GM19395 (cell line): ENCODE measurements at regions not wholly inside any gene's neighbourhood (a gene's known extent, or its start where the extent isn't known, plus 50 kb on each side); places are given as distances from the start of the nearest gene placed in this dataset.
"Not testable (repeated sequence)": the region's sequence is repeated elsewhere in the genome, so short reads cannot be mapped to it uniquely, and the experiment has no call there.

Experiments used
- ATAC-seq: cut with Tn5 transposase; IDR thresholded peaks from one replicate; pipeline ENCODE4 v1.9.1; 2021; ENCODE audit warnings: mild to moderate bottlenecking, moderate library complexity; ENCODE audit not compliant: unreplicated experiment

DNA sequence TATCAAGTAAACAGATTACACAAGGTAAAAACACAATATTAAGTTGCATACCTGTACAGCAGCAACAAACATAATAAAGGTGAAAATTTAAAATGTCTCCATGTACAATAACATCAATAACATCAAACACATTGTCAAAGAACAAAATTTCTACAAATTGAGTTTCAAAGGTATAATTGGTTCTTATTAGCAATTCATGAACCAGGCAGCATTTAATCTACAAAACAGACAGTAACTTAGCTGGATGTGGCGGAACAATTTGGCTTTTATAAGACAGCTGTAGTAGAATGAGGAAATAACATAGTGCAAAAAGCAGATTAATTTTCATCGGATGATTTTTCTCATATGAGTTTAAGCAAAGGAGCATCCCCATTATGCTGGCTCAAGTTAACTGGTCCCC lies 1176.8 kb downstream of the EFNA5 start:
- ATAC-seq: no peak

DNA sequence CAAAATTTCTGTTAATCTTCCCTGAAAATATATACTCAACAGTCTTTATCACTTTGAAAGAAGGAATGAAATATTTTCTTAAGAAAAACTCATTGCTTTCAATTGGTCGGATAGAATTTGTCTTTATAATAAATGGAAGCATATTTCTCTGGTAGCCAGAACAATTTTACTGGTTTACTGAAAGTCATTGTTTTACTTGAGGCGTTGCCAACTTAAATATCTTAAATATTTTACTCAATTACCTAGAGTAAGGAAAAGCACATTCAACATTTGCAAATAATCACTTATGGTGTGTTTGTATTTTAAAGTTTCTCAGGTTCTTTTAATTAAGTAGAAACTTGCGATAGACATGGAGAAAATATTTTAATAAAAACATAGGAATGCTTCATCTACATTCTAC lies 1181.7 kb downstream of the EFNA5 start:
- no peak for ATAC-seq

DNA sequence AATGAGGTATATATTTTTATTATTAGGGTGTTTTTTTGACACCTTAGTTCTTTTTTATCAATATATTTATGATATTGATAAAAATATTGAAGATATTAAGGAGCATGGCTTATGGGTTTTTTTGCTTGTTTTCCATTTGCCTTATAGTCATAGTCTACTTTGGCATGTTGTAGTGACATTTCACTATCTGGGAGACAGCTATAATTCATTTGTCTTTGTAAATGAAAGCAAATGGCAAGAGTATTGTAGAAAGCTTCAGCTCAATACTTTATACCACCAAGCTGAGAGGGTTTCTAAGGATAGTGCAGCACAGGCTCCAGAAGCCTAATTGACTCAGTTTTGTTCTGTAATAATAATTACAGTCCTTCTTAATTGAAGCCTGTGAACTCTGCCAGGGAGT lies 1182.3 kb downstream of the EFNA5 start:
- no peak for ATAC-seq

DNA sequence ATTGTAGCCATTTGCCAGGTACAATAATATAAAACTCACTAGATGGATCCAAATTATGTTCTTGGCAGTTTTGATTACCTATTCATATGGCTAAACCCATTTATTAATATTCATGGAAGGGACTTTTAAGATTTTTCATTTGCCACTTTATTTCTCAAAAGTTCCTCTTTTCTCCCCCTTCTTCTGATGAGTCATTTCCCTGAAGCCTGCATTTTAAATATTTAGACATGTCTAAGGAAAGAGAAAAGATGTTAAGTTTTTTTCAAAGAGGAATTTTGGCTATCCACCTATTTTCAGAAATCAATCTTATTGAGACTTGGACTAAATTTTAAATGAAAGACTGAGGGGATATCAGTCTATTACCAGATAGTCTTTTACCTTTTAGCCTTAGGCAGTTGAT lies 1189.4 kb downstream of the EFNA5 start:
- ATAC-seq: no peak

DNA sequence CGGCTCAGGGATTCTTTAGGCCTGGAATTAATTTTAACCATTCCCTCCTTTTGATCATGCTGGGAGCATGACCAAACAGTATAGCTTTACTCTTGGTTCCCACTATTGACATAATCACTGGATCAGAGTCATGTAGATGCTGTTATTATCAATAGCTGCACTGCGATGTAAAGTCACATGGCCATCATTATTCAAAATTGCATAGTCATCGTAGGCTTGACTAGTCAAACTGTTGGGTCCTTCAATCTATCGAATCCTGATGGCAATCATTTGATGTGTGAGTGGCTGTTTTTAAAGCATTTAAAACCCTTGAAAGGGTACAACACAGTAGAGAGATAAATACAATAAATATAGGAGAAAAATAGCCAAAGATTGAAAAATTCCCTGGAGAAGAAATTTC lies 1194.1 kb downstream of the EFNA5 start:
- ATAC-seq: no peak

DNA sequence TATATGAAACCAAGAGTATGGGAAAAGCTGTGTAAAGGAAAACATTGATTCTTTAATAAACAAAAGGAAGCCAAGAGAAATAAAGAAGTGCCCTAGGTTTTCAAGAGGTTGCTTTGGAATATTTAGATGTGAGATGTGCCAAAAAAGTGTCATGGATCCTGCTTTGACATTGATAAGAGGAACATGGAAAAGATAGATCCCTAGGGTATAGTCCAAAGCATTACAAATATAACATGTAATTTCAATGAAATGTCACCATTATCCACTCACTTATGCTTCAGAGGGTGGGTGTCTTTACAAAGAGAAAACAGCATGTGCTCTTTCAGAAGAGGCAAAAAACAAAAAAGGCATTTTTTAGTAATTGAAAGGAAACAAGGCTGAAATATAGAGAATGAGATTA lies 1196.7 kb downstream of the EFNA5 start:
- no peak for ATAC-seq

DNA sequence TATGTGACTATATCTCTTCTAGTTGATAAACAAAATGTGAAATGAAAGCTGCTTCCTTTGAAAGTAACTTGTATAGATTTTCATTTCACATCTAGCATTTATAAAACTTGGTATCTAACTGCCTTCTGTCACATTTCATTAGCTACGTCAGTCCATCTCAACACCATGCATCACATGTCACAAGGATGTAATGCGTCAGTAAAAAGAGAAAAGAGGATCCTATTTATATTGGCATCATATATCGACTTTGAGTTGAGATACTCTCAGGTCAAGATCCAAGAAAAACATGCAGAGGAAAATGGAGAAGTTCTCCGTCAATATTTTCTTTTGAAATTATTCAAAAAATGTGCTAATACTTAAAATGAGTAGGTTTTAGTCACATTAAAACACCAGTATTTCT lies 1211.2 kb downstream of the EFNA5 start:
- ATAC-seq: no peak

DNA sequence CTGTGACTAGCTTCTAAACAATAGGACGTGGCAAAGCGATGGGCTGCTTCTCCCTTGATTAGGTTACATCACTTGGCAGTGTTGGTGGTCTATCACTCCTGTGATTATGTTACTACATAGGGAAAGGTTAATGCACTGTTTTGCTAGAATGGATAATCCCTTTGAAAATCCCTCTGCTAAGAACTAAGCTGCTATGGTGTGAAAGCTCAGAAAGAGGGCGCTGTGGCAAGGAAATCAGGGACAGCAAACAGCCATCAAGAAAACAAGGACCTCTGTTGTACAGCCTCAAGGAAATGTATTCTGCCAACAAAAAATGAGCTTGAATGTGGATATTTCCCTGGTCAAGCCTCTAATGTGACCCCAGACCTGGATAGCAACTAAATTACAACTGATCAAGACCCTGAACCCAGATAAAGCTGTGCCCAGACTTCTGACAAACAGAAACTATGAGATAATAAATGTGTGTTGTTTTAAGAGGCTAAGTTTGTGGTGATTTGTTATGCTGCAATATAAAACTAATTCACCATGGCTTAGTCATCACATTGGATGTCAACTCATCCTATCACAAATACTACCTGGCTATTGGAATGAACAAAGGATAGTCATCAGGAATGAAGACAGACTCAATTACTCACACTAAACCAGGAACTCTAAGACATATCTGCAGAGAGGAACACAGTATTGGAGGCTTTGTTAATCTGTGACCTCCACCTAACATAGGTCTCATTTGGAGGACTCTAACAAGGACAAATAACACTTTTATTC lies 1215.9 kb downstream of the EFNA5 start:
- ATAC-seq: no peak

DNA sequence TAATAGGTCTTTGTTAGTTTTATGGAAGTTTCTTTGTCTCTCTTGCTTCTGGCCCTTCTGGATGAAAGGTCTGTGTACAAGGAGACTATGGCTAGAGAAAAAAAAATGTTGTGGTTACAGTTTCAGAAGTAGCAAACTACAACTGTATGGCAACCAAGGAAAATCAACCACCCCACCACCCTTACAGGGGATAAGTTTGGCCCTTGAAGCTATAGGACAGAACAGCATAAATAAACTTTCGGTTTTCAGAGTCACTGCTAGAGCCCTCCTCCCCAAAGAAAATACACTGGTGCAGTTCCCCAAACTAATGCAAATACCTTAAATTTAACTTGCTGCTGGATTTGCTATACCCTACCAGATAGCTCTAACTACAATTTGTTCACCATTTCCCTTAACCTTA lies 1216.7 kb downstream of the EFNA5 start:
- ATAC-seq: no peak

DNA sequence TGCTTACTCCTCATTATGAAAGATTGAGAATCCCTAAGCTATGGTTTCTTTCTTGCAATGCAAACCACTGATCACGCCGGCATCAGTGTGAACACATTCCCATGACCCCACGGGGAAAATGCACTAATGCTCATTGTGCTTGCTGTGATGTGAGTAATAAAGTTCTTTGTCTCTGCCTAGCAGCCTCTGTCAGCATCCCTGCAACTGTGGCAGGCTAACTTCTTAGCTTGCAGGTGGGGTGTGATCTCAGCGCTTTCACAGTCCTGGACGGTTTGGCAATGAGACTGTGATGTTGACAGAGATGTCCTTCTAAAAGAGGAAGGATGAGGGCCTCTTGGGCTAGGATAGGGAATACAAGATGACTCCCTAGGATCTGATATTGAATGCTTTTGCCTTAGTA lies 1218.7 kb downstream of the EFNA5 start:
- no peak for ATAC-seq

DNA sequence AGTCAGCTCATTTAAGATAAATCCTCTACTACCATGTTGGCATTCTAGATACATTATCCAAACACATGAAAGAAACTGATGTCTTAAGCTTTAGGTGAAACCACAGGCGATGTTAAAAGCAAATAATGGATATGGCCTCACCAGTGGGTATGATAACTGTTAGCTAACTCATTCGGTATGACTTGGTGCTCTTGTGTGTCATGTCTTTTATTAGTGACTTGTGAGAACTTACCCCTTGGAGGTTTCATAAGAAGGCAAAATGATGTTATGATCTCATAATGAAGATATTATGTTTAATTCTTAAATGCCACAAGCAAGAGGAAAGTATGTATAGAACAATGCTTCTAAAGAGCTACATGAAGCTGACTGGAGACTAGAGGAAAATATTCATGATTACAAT lies 1227.0 kb downstream of the EFNA5 start:
- ATAC-seq: no peak

DNA sequence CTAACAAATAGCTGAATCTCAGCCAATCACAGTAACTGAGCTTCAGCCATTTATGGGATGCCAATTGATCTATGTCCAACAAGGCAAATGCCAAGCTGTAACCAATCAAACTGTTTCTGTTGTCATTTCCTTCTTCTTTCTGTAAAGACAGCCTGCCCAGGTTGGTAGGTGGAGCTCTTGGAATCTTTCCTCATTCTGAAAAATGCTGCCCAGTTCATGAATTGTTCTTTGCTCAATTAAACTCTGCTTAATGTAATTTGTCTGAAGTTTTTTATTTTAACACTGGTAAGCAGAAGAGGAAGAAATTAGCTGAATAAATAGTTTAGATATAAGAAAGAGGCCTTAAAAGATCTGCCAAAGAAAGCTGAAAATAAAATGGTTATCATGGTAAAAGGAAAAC lies 1235.6 kb downstream of the EFNA5 start:
- no peak for ATAC-seq

DNA sequence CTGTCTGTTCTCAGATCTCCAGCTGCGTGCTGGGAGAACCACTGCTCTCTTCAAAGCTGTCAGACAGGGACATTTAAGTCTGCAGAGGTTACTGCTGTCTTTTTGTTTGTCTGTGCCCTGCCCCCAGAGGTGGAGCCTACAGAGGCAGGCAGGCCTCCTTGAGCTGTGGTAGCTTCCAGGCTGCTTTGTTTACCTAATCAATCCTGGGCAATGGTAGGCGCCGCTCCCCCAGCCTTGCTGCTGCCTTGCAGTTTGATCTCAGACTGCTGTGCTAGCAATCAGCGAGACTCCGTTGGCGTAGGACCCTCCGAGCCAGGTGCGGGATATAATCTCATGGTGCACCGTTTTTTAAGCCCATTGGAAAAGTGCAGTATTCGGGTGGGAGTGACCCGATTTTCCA lies 1240.0 kb downstream of the EFNA5 start:
- ATAC-seq: not testable (repeated sequence)

DNA sequence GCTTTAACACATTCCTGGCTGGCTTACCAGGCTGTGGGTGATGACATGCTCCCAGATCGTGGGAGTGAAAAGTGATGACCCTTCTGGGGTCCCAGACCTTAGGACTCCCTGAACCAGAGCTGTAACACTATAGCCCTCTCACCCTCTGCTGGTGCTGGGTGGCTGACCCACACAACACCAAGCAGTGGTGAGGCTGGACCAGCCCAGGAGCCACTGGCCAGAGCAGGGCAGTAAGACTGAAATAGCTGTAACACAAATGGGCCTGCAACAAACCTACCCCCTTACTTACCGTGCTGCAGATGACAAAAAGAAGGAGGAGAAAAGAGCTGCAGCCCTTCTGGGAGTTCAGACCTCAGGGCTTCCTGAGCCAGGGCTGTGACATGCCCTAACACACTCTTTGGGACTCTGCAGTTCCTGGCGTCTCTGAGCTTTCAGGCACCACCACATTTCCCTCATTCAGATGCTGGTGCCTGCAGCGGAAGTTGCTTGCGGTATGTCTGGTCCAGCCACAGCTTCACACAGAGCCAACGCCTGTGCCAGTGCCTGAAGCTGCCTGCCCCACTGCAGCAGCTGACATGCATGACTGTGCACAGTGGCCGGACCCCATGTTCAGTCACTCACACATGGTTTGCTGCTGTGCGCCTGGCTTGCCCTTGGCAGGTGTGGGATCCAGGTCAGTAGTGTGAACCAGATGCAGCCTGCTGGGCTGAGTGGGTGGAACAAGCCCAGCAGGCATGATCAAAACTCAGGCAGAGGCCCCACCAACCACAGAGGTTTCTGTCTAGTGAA lies 1247.4 kb downstream of the EFNA5 start:
- ATAC-seq: no peak

DNA sequence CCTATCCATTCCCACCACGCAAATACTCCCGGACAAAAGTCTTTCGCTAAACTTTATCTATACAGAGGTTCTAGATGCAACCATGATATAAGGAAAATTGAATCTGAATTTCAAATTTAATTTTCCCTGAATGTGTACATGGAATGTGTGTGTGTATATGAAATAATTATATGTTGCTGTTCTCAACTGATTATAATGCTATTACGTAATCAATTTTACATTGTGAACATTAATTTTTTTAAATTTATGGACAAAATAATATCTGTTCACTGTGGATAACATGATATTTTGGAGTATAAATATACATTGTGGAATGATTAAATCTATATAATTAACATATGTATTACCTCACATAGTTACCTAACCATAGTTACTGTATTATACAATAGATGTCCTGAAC lies 1250.6 kb downstream of the EFNA5 start:
- no peak for ATAC-seq

DNA sequence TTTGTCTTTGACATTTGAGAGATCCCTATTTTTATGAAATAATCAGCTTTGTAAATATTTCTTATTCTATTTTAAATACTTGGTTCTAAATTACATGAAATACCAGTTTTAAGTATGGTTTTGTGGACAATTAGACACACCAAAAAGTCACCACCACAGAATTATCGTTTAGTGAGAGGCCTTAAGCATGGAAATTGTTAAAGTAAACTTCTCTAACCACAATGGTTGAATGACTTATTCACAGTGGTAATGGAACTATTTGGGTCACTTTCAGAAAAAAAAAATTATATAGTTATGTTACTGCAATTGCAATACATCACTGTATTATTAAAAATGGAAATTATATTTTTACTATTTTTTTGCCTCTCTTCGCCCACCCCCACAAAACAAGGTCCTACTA lies 1252.5 kb downstream of the EFNA5 start:
- ATAC-seq: no peak

DNA sequence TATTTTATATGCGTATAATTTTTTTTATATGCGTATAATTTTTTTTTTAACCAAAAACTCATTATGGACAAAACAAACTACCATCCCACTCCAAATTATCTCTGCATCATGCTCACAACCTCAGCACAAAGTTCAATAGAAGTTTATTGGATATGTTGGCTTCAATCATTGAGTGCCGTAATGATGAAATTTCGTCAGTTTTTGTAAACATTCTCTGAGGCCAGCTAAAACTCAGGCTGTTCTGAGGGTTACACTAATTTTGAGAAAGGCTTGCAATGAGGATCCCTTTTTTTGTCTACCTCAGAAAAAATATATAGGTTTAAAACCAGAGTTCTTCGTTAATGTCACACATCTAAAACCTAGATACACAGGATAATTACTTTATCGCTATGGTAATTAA lies 1253.2 kb downstream of the EFNA5 start:
- no peak for ATAC-seq

DNA sequence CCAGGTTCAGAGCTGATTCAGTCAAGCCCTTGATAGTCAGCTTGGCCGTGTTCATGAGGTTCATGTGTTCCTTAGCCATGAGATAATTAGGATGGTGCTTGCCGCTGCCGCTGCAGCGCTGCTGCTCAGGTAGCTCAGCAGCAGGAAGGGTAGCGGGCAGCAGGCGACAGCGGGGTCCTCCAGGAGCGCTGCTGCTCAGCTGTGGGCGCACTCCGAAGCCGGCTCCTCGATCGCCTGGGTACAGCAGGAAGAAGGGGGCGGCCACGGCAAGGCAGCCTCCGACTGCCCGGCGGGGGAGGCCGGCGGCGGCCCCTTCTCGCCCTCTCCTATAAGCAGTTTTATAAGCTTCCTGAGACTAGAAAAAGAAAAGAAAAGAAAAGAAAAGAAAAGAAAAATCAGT lies 1253.6 kb downstream of the EFNA5 start:
- no peak for ATAC-seq

DNA sequence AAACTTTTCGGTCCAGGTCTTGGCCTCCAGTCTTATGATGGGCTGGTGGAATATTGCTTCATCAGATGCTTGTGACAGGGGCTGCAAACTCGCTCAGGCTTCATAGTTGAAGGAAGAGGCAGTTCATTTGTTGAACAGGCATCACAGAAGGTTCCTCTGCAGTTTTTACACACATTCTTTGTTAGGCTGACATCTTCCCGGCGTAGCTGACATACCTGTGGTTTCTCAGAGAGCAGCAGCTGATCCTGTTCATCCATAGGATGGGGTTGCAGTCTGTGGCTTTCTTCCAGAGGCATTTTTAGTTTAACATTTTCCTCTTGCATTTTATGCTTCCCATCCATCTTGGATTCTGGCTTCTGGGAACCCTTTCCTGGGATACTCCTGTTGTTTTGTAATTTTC lies 1255.2 kb downstream of the EFNA5 start:
- ATAC-seq: no peak

DNA sequence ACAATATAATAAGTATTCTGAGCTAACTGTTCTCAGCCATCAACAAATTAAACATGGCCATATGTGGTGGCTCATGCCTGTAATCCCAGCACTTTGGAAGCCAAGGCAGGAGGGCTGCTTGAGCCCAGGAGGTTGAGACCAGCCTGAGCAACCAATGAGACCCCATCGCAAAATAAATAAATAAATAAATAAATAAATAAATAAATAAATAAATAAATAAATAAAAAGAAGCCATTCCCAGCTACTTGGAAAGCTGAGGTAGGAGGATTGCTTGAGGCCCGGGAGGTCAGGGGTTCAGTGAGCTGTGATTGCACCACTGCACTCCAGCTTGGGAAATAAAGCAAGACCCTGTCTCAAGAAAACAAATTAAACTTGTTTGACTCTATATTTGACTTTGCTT lies 1256.4 kb downstream of the EFNA5 start:
- no peak for ATAC-seq

DNA sequence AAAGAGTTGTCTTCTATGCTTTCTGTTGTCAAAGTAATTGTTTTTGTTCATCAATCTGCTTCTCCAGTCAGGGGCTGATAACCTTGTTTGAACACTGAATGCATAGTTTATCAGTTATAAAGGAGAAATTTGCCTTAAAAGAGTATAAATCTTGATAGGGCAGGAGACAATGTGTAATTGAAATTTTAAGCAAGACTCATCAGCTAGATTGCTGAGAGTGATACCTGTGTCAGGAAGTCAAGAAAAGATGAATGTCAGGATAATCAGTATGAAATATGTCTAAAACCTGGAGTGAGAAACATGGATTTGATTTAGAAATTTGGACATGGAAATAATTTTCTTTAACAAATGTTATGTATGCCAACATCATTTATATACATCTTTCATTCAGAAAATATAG lies 1258.1 kb downstream of the EFNA5 start:
- no peak for ATAC-seq

DNA sequence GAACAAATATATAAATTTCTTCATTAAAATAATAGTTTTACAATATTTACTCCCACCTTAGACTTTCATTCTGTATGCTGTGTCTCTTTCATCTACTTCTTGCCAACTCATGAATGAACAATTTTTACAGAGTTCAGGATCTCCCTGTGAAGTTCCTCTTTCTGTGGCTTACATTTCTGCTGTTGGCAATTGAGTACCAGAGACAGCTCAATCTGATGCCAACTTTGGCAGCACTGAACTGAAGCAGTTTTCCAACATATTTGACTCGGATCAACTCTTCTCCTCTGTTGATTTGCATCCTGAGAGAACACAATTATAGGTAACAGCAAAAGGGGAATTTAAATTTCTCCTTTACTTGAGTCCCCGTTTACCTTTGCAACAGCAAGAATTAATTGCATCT lies 1262.2 kb downstream of the EFNA5 start:
- ATAC-seq: no peak

DNA sequence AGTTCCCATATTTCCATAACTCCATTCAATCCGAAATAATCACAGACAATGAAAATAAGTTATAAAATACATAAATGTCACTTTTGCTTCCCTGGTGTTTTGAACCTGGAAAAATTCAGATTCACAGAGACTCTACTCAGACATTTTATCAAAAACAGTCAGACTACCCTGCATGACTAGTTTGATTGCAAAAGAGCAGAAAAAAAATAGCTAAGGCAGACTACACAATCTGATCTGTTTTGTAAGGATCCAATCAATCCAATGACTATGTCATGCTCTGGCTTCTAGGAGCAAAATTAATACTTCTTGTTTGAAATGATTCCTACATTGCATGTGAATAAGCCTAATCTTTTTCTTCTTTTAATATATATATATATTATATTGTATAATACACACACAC lies 1262.6 kb downstream of the EFNA5 start:
- no peak for ATAC-seq
